ENCODE measurements at regions not wholly inside any gene's neighbourhood (a gene's known extent, or its start where the extent isn't known, plus 50 kb on each side); places are given as distances from the start of the nearest gene placed in this dataset.

GRCh38 chr7:33794959-33795358 is 110.4 kb upstream of the BMPER start:
- TF ChIP-seq, protein P1, sequence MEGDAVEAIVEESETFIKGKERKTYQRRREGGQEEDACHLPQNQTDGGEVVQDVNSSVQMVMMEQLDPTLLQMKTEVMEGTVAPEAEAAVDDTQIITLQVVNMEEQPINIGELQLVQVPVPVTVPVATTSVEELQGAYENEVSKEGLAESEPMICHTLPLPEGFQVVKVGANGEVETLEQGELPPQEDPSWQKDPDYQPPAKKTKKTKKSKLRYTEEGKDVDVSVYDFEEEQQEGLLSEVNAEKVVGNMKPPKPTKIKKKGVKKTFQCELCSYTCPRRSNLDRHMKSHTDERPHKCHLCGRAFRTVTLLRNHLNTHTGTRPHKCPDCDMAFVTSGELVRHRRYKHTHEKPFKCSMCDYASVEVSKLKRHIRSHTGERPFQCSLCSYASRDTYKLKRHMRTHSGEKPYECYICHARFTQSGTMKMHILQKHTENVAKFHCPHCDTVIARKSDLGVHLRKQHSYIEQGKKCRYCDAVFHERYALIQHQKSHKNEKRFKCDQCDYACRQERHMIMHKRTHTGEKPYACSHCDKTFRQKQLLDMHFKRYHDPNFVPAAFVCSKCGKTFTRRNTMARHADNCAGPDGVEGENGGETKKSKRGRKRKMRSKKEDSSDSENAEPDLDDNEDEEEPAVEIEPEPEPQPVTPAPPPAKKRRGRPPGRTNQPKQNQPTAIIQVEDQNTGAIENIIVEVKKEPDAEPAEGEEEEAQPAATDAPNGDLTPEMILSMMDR (IDR thresholded peaks at IDR 0.05; ENCODE audit: borderline replicate concordance, extremely low read depth, low read length, poor library complexity, severe bottlenecking), result no peak
- no peak for TF ChIP-seq EZH2 (IDR thresholded peaks at IDR 0.05; ENCODE audit: borderline replicate concordance, low read depth, low read length, severe bottlenecking)
